ENCODE measurements at regions not wholly inside any gene's neighbourhood (a gene's known extent, or its start where the extent isn't known, plus 50 kb on each side); places are given as distances from the start of the nearest gene placed in this dataset.

DNA sequence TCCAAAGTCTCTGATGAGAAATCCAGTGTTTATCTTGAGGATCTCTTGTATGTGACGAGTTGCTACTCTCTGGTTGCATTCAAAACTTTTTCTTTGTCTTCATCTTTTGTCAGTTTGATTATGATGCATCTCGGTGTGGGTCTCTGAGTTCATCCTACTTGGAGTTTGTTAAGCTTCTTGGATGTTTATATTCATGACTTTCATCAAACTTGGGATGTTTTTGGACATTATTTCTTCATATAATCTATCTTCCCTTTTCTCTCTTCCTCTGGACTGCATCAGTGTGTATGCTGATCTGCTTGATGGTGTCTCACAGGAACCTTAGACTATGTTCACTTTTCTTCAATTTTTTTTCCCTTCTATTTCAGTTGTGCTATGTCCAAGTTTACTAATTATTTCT is 320.4 kb downstream of the TLE3 start:
- no peak overlapping the region for H3K27ac ChIP-seq (ENCODE audit: low read depth, low read length)
- H3K36me3 ChIP-seq (ENCODE audit: control insufficient read depth, low read length): no peaks in the 10 kb centered on the region
- H3K79me2 ChIP-seq (ENCODE audit: control insufficient read depth, low read length): no peaks in the 10 kb centered on the region
- H4K20me1 ChIP-seq (ENCODE audit: control insufficient read depth, insufficient read depth, low read depth, low read length): no peaks in the 10 kb centered on the region
- no peaks in the 10 kb centered on the region for H3K9me2 ChIP-seq (replicated peaks; ENCODE audit: control insufficient read depth, low read length)
- no peak overlapping the region for H3K4me3 ChIP-seq (ENCODE audit: low read length)
- H3K4me1 ChIP-seq (ENCODE audit: control insufficient read depth, low read length): peaks cover 18% of the 10 kb centered on the region
- H3F3A ChIP-seq (ENCODE audit: control insufficient read depth, insufficient read depth): no peaks in the 10 kb centered on the region
- TF ChIP-seq EZH2phosphoT487 (IDR thresholded peaks at IDR 0.05; ENCODE audit: borderline replicate concordance, low read length) (no peak), CTCF (IDR thresholded peaks at IDR 0.05; ENCODE audit: low read depth, low read length, poor library complexity, severe bottlenecking) (no peak)
- H3K4me2 ChIP-seq (ENCODE audit: low read length): no peak overlapping the region
- H3K27me3 ChIP-seq (ENCODE audit: control insufficient read depth, low read length): peaks cover 8% of the 10 kb centered on the region
- H3K9me3 ChIP-seq (ENCODE audit: control insufficient read depth, insufficient read depth, low read length): no peaks in the 10 kb centered on the region

- Histone ChIP-seq H3K4me2 (ENCODE audit: low read length) (no peak overlapping the region), H3K79me2 (ENCODE audit: control insufficient read depth, low read length) (no peaks in the 10 kb centered on the region), H3K4me3 (ENCODE audit: low read length) (no peak overlapping the region), H3K36me3 (ENCODE audit: control insufficient read depth, low read length) (no peaks in the 10 kb centered on the region), H3K9me2 (replicated peaks; ENCODE audit: control insufficient read depth, low read length) (no peaks in the 10 kb centered on the region), H3F3A (ENCODE audit: control insufficient read depth, insufficient read depth) (no peaks in the 10 kb centered on the region), H3K4me1 (ENCODE audit: control insufficient read depth, low read length) (peaks cover 35% of the 10 kb centered on the region), H3K9me3 (ENCODE audit: control insufficient read depth, insufficient read depth, low read length) (no peaks in the 10 kb centered on the region), H3K27me3 (ENCODE audit: control insufficient read depth, low read length) (peaks cover 13% of the 10 kb centered on the region), H3K27ac (ENCODE audit: low read depth, low read length) (no peak overlapping the region), H4K20me1 (ENCODE audit: control insufficient read depth, insufficient read depth, low read depth, low read length) (no peaks in the 10 kb centered on the region)
- TF ChIP-seq EZH2phosphoT487 (IDR thresholded peaks at IDR 0.05; ENCODE audit: borderline replicate concordance, low read length): no peak
- TF ChIP-seq CTCF (IDR thresholded peaks at IDR 0.05; ENCODE audit: low read depth, low read length, poor library complexity, severe bottlenecking): no peak
These were observed 317.3 kb downstream of the TLE3 start for GRCh38 chr15:69780374-69780773.

- peaks cover 13% of the 10 kb centered on the region for H3K27me3 ChIP-seq (ENCODE audit: control insufficient read depth, low read length)
- no peaks in the 10 kb centered on the region for H3F3A ChIP-seq (ENCODE audit: control insufficient read depth, insufficient read depth)
- no peak overlapping the region for H3K4me3 ChIP-seq (ENCODE audit: low read length)
- H3K79me2 ChIP-seq (ENCODE audit: control insufficient read depth, low read length): no peaks in the 10 kb centered on the region
- H3K9me2 ChIP-seq (replicated peaks; ENCODE audit: control insufficient read depth, low read length): no peaks in the 10 kb centered on the region
- H3K4me1 ChIP-seq (ENCODE audit: control insufficient read depth, low read length): peaks cover 35% of the 10 kb centered on the region
- H3K4me2 ChIP-seq (ENCODE audit: low read length): no peak overlapping the region
- TF ChIP-seq CTCF (IDR thresholded peaks at IDR 0.05; ENCODE audit: low read depth, low read length, poor library complexity, severe bottlenecking): no peak
- TF ChIP-seq EZH2phosphoT487 (IDR thresholded peaks at IDR 0.05; ENCODE audit: borderline replicate concordance, low read length): no peak
- no peaks in the 10 kb centered on the region for H3K9me3 ChIP-seq (ENCODE audit: control insufficient read depth, insufficient read depth, low read length)
- no peak overlapping the region for H3K27ac ChIP-seq (ENCODE audit: low read depth, low read length)
- H4K20me1 ChIP-seq (ENCODE audit: control insufficient read depth, insufficient read depth, low read depth, low read length): no peaks in the 10 kb centered on the region
- H3K36me3 ChIP-seq (ENCODE audit: control insufficient read depth, low read length): no peaks in the 10 kb centered on the region
These were observed 316.7 kb downstream of the TLE3 start for GRCh38 chr15:69780981-69781380.

All from DOHH2 (cell line).